Calu3 (cell line): ENCODE measurements at regions not wholly inside any gene's neighbourhood (a gene's known extent, or its start where the extent isn't known, plus 50 kb on each side); places are given as distances from the start of the nearest gene placed in this dataset.

ENCODE experiments used
- BruUV-seq: library from RNA; stranded (reverse); fragments of 400-500 nt; replicated peaks from 2 replicates; lab custom pipeline; 2021; lab: Mats Ljungman, UMichigan
- CTCF ChIA-PET: fragments of 300-600 bp; sonication (Branson Sonifier 250); formaldehyde crosslinking; loops from one replicate; lab custom pipeline; 2022; ENCODE audit warnings: antibody characterized with exemption; lab: Charles Lee
- DNase-seq: peaks from one replicate; pipeline ENCODE4 v3.0.0; 2022
- H3K27ac Mint-ChIP-seq: one replicate; pipeline ENCODE4 v1.8.0; 2022; ENCODE audit warnings: mixed read lengths; ENCODE audit not compliant: unreplicated experiment
- H3K27me3 Mint-ChIP-seq: one replicate; pipeline ENCODE4 v1.8.0; 2022; ENCODE audit warnings: mixed read lengths; ENCODE audit not compliant: unreplicated experiment
- H3K36me3 Mint-ChIP-seq: one replicate; pipeline ENCODE4 v1.8.0; 2022; ENCODE audit warnings: mild to moderate bottlenecking, moderate library complexity, mixed read lengths; ENCODE audit not compliant: insufficient read depth, unreplicated experiment
- H3K4me1 Mint-ChIP-seq: one replicate; pipeline ENCODE4 v1.8.0; 2022; ENCODE audit warnings: mild to moderate bottlenecking, low read depth, mixed read lengths; ENCODE audit not compliant: unreplicated experiment
- H3K4me3 Mint-ChIP-seq: one replicate; pipeline ENCODE4 v1.8.0; 2022; ENCODE audit warnings: mild to moderate bottlenecking, low read depth, moderate library complexity, mixed read lengths; ENCODE audit not compliant: unreplicated experiment
- H3K9me3 Mint-ChIP-seq: one replicate; pipeline ENCODE4 v1.8.0; 2022; ENCODE audit warnings: low read depth, mixed read lengths; ENCODE audit not compliant: unreplicated experiment
- CTCF ChIP-seq: fragments of 200-600 bp; IDR thresholded peaks from one replicate; pipeline ENCODE4 v1.8.0; 2022; ENCODE audit warnings: antibody characterized with exemption; ENCODE audit not compliant: unreplicated experiment
- intact Hi-C: fragments of 100-400 bp; cut with micrococcal nuclease; formaldehyde crosslinking; loops from one replicate; pipeline ENCODE4 v1.10.0; 2022; ENCODE audit not compliant: unreplicated experiment

GRCh38 chr16:73510852-73511251 lies 462.9 kb upstream of the ZFHX3 start:
- DNase-seq: no peak
- CTCF ChIA-PET: no interaction called here
- Mint-ChIP-seq H3K27me3 (peaks cover 69% of the 10 kb centered on the region), H3K9me3 (no peaks in the 10 kb centered on the region), H3K27ac (no peak overlapping the region), H3K4me3 (no peak overlapping the region), H3K36me3 (no peaks in the 10 kb centered on the region), H3K4me1 (no peaks in the 10 kb centered on the region)
- BruUV-seq: no TSS peak
- TF ChIP-seq CTCF: no peak
- intact Hi-C loops: no loop called here

- no peak for DNase-seq
- intact Hi-C loops: no loop called here
- no peaks in the 10 kb centered on the region for H3K4me1 Mint-ChIP-seq
- H3K4me3 Mint-ChIP-seq: no peak overlapping the region
- no peak for TF ChIP-seq CTCF
- no peak overlapping the region for H3K27ac Mint-ChIP-seq
- H3K9me3 Mint-ChIP-seq: no peaks in the 10 kb centered on the region
- CTCF ChIA-PET: no interaction called here
- no TSS peak for BruUV-seq
- peaks cover 93% of the 10 kb centered on the region for H3K27me3 Mint-ChIP-seq
- no peaks in the 10 kb centered on the region for H3K36me3 Mint-ChIP-seq
Observed at GRCh38 chr16:73506568-73507056, 458.7 kb upstream of the ZFHX3 start.

- Mint-ChIP-seq H3K27ac (no peak overlapping the region), H3K27me3 (peaks cover 84% of the 10 kb centered on the region), H3K9me3 (no peaks in the 10 kb centered on the region), H3K4me1 (no peaks in the 10 kb centered on the region), H3K4me3 (no peak overlapping the region), H3K36me3 (no peaks in the 10 kb centered on the region)
- no peak for TF ChIP-seq CTCF
- BruUV-seq: no TSS peak
- CTCF ChIA-PET: no interaction called here
- intact Hi-C loops: no loop called here
- DNase-seq: no peak
Observed at GRCh38 chr16:73505577-73505976, 457.6 kb upstream of the ZFHX3 start.

- CTCF ChIA-PET: no interaction called here
- TF ChIP-seq CTCF: no peak
- no peaks in the 10 kb centered on the region for H3K36me3 Mint-ChIP-seq
- DNase-seq: no peak
- H3K27me3 Mint-ChIP-seq: peaks cover 77% of the 10 kb centered on the region
- H3K4me3 Mint-ChIP-seq: no peak overlapping the region
- intact Hi-C loops: no loop called here
- no peak overlapping the region for H3K27ac Mint-ChIP-seq
- no peaks in the 10 kb centered on the region for H3K4me1 Mint-ChIP-seq
- BruUV-seq: no TSS peak
- no peaks in the 10 kb centered on the region for H3K9me3 Mint-ChIP-seq
Observed at GRCh38 chr16:73504591-73505575, 457.0 kb upstream of the ZFHX3 start.
